ENCODE measurements at regions not wholly inside any gene's neighbourhood (a gene's known extent, or its start where the extent isn't known, plus 50 kb on each side); places are given as distances from the start of the nearest gene placed in this dataset.
A peak's percentile ranks its signal among the peaks of the same experiment; 100 is the strongest.

DNA sequence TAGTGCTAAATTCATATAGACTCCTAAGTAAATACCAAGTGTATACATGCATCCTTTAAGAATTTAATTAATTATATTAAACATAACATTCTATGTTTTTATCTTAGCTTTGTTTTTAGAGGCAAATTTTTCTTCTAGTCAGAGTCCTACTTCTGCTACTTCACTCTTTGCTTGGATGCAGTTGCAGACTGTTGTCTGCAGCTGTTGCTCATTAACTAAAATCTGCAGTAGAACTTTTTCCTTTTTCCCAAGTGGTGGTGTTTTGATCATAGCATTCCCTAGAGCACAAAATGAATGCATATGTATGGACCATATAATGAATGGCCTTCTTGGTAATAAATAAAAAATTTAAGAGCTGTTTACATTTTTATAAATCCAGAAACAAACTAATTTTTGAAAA lies 198.3 kb downstream of the CASP12 start:
- TF ChIP-seq SIN3A (IDR thresholded peaks at IDR 0.05; ENCODE audit: borderline replicate concordance, insufficient read depth, low read length) (no peak), FOXP2 (optimal IDR thresholded peaks at IDR 0.05; ENCODE audit: borderline replicate concordance, extremely low read depth, extremely low read length, insufficient read depth) (no peak), TAF1 (IDR thresholded peaks at IDR 0.05; ENCODE audit: borderline replicate concordance, insufficient read depth, low read length) (no peak), POLR2AphosphoS5 (IDR thresholded peaks at IDR 0.05; ENCODE audit: low read depth, low read length) (no peak)
- TF ChIP-seq, protein P1, sequence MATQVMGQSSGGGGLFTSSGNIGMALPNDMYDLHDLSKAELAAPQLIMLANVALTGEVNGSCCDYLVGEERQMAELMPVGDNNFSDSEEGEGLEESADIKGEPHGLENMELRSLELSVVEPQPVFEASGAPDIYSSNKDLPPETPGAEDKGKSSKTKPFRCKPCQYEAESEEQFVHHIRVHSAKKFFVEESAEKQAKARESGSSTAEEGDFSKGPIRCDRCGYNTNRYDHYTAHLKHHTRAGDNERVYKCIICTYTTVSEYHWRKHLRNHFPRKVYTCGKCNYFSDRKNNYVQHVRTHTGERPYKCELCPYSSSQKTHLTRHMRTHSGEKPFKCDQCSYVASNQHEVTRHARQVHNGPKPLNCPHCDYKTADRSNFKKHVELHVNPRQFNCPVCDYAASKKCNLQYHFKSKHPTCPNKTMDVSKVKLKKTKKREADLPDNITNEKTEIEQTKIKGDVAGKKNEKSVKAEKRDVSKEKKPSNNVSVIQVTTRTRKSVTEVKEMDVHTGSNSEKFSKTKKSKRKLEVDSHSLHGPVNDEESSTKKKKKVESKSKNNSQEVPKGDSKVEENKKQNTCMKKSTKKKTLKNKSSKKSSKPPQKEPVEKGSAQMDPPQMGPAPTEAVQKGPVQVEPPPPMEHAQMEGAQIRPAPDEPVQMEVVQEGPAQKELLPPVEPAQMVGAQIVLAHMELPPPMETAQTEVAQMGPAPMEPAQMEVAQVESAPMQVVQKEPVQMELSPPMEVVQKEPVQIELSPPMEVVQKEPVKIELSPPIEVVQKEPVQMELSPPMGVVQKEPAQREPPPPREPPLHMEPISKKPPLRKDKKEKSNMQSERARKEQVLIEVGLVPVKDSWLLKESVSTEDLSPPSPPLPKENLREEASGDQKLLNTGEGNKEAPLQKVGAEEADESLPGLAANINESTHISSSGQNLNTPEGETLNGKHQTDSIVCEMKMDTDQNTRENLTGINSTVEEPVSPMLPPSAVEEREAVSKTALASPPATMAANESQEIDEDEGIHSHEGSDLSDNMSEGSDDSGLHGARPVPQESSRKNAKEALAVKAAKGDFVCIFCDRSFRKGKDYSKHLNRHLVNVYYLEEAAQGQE (IDR thresholded peaks at IDR 0.05; ENCODE audit: insufficient read depth in 1 of 2, low read depth in 2 of 2, low read length in 2 of 2): no peak

DNA sequence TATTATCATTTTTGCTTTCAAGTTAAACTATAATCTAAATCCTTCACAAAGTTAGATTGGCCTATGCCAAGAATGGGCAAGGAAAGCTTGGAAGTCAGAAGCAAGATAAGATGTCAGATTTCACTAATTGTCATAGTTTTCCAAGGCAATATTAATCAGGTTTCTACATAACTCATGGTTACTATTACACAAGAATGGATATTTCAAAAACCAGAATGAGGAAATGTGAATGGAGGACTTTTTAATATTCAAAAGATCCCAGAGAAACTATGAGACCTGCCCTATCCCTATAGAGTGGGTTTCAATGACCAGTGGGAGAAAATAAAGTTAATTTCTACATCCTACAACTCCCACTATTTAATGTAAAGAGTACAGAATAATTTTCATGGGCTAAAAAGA lies 203.2 kb downstream of the CASP12 start:
- TF ChIP-seq SIN3A (IDR thresholded peaks at IDR 0.05; ENCODE audit: borderline replicate concordance, insufficient read depth, low read length) (no peak), TAF1 (IDR thresholded peaks at IDR 0.05; ENCODE audit: borderline replicate concordance, insufficient read depth, low read length) (no peak), POLR2AphosphoS5 (IDR thresholded peaks at IDR 0.05; ENCODE audit: low read depth, low read length) (no peak), FOXP2 (optimal IDR thresholded peaks at IDR 0.05; ENCODE audit: borderline replicate concordance, extremely low read depth, extremely low read length, insufficient read depth) (no peak)
- TF ChIP-seq, protein P1 (IDR thresholded peaks at IDR 0.05; ENCODE audit: insufficient read depth in 1 of 2, low read depth in 2 of 2, low read length in 2 of 2): no peak

DNA sequence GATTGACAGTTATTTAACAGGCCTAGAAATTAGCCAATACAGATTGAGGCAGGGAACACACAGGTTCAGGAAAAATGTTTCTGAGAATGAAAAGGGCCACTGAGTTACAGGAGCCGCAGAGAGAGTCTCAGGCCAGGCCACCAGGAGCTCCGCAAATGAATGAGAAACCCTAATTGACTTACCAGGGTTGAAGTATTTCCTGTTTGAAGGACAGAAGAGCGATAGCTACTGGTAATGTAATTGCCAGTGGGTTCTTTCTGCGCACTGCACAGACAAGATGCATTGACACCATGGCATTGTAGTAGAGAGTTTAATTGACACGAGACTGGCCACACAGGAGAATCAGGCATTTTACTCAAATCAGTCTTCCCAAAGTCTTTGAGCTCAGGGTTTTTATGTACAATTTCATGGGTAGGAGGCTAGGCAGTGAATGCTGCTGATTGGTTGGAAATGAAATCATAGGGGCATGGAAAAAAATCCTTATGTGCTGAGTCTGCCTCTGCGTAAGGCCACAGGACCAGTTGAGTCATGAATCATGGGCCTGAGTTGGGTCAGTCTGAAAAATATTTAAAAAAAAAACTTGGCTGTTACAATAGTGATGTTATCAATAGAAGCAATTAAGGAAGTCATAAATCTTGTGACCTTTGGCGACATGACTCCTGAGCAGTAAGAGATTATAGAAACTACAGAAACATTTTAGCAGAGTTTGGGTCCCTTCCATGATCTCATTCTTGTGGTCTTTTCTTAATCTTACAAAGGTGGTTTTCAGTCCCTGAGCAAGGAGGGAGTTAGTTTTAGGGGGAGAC lies 203.8 kb downstream of the CASP12 start:
- no peak for TF ChIP-seq FOXP2 (optimal IDR thresholded peaks at IDR 0.05; ENCODE audit: borderline replicate concordance, extremely low read depth, extremely low read length, insufficient read depth)
- no peak for TF ChIP-seq SIN3A (IDR thresholded peaks at IDR 0.05; ENCODE audit: borderline replicate concordance, insufficient read depth, low read length)
- TF ChIP-seq POLR2AphosphoS5 (IDR thresholded peaks at IDR 0.05; ENCODE audit: low read depth, low read length): peak; percentile 33; the same call in 1 of the 2 replicates
- TF ChIP-seq, protein P1 (IDR thresholded peaks at IDR 0.05; ENCODE audit: insufficient read depth in 1 of 2, low read depth in 2 of 2, low read length in 2 of 2): no peak
- no peak for TF ChIP-seq TAF1 (IDR thresholded peaks at IDR 0.05; ENCODE audit: borderline replicate concordance, insufficient read depth, low read length)

DNA sequence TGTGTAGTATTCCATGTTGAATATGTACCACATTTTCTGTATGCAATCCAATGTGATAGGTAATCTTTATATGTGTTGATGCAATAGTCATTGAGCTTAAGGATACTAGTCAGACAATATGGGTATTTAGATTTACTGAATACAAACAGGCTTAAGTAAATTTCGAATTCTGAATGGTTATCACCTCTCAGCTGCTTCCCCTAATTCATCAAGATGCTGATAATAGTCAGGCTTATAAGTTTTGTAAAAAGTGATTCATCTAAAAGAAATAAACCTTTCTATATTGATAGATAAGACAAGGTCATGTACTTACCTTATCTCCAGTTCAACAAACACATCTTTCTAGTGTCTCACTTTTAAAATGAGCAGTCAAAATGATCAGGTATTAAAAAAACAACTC lies 205.5 kb downstream of the CASP12 start:
- no peak for TF ChIP-seq TAF1 (IDR thresholded peaks at IDR 0.05; ENCODE audit: borderline replicate concordance, insufficient read depth, low read length)
- no peak for TF ChIP-seq POLR2AphosphoS5 (IDR thresholded peaks at IDR 0.05; ENCODE audit: low read depth, low read length)
- TF ChIP-seq, protein P1 (IDR thresholded peaks at IDR 0.05; ENCODE audit: insufficient read depth in 1 of 2, low read depth in 2 of 2, low read length in 2 of 2): no peak
- no peak for TF ChIP-seq FOXP2 (optimal IDR thresholded peaks at IDR 0.05; ENCODE audit: borderline replicate concordance, extremely low read depth, extremely low read length, insufficient read depth)
- TF ChIP-seq SIN3A (IDR thresholded peaks at IDR 0.05; ENCODE audit: borderline replicate concordance, insufficient read depth, low read length): no peak
